Keratinocyte (primary cell): ENCODE measurements at regions not wholly inside any gene's neighbourhood (a gene's known extent, or its start where the extent isn't known, plus 50 kb on each side); places are given as distances from the start of the nearest gene placed in this dataset.

Source experiments
- EZH2 ChIP-seq: IDR thresholded peaks from one replicate; pipeline ENCODE4 v1.6.1; 2012; ENCODE audit warnings: inconsistent platforms, mild to moderate bottlenecking, low read length, moderate library complexity
- TF ChIP-seq, protein P1 (sequence below), 3 experiments: IDR thresholded peaks in 1 of 3; conservative IDR thresholded peaks in 1 of 3; optimal IDR thresholded peaks in 1 of 3; 2 replicates in 2 of 3; 3 replicates in 1 of 3; pipeline versions ENCODE3 to v1.5.1; 2011; ENCODE audit warnings: low read length in 3 of 3, mild to moderate bottlenecking in 3 of 3, moderate library complexity in 2 of 3, control low read depth in 1 of 3, inconsistent platforms in 1 of 3; ENCODE audit not compliant: insufficient read depth in 2 of 3; ENCODE audit errors: extremely low read depth in 1 of 3

DNA sequence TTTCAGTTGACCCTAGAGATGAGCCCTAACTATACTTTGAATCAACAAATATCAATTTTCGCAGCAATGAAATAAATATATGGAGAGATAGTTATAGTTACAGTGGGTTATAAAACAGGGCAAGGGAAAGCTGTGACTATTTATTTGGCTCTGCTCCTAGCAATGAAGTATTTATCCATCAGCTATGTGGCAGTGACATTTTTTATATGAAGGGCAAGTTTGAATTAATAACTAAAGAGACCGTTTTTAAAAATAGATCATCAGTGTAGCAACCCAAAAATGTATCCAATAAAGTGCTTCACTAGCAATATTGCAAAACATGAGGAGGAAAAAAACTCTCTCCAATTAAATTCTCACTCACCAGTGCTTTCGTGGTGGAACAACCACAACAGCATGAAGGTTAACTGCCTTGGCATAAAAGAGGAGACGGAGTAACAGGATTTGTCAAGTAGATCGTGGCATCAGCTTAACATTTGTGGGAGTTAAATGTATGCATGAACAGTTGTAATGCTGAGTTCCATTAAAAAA lies 58.1 kb upstream of the NUDT4 start:
- TF ChIP-seq, protein P1, sequence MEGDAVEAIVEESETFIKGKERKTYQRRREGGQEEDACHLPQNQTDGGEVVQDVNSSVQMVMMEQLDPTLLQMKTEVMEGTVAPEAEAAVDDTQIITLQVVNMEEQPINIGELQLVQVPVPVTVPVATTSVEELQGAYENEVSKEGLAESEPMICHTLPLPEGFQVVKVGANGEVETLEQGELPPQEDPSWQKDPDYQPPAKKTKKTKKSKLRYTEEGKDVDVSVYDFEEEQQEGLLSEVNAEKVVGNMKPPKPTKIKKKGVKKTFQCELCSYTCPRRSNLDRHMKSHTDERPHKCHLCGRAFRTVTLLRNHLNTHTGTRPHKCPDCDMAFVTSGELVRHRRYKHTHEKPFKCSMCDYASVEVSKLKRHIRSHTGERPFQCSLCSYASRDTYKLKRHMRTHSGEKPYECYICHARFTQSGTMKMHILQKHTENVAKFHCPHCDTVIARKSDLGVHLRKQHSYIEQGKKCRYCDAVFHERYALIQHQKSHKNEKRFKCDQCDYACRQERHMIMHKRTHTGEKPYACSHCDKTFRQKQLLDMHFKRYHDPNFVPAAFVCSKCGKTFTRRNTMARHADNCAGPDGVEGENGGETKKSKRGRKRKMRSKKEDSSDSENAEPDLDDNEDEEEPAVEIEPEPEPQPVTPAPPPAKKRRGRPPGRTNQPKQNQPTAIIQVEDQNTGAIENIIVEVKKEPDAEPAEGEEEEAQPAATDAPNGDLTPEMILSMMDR (optimal IDR thresholded peaks at IDR 0.05 in 1 of 3, IDR thresholded peaks at IDR 0.05 in 1 of 3, conservative IDR thresholded peaks at IDR 0.05 in 1 of 3; ENCODE audit: extremely low read depth in 1 of 3, insufficient read depth in 2 of 3, low read length in 3 of 3), result no peak
- no peak for TF ChIP-seq EZH2
